ENCODE measurements at regions not wholly inside any gene's neighbourhood (a gene's known extent, or its start where the extent isn't known, plus 50 kb on each side); places are given as distances from the start of the nearest gene placed in this dataset.
"Not testable (repeated sequence)": the region's sequence is repeated elsewhere in the genome, so short reads cannot be mapped to it uniquely, and the experiment has no call there.

DNA sequence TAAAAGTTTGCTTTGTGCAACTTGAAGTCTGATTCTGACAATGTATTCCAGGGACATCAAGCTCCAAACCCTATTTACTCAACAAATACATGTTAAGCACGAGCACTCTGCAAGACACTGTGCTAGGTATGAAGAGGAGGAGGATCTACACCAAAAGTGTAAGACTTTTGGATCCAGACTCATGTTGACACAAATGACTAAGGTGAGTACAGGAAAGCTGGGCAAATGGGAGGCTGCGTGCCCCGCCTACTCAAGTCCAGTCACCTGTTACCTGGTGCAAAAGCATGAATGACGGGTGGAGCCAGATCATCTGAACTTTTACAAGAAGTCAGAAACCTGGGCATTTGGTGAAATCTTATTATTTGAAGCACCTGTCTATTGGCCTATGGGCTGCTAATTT, 120.7 kb downstream of the ABCC12 start:
- TF ChIP-seq, protein P1, sequence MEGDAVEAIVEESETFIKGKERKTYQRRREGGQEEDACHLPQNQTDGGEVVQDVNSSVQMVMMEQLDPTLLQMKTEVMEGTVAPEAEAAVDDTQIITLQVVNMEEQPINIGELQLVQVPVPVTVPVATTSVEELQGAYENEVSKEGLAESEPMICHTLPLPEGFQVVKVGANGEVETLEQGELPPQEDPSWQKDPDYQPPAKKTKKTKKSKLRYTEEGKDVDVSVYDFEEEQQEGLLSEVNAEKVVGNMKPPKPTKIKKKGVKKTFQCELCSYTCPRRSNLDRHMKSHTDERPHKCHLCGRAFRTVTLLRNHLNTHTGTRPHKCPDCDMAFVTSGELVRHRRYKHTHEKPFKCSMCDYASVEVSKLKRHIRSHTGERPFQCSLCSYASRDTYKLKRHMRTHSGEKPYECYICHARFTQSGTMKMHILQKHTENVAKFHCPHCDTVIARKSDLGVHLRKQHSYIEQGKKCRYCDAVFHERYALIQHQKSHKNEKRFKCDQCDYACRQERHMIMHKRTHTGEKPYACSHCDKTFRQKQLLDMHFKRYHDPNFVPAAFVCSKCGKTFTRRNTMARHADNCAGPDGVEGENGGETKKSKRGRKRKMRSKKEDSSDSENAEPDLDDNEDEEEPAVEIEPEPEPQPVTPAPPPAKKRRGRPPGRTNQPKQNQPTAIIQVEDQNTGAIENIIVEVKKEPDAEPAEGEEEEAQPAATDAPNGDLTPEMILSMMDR (IDR thresholded peaks at IDR 0.05; ENCODE audit: borderline replicate concordance, control extremely low read depth, extremely low read depth, insufficient read depth, missing control alignments): no peak
- in situ Hi-C loops (cut with MboI; ENCODE audit: low sequenced_read_pairs, unreplicated experiment): no loop called here
- no peak for DNase-seq (ENCODE audit: low spot score)

DNA sequence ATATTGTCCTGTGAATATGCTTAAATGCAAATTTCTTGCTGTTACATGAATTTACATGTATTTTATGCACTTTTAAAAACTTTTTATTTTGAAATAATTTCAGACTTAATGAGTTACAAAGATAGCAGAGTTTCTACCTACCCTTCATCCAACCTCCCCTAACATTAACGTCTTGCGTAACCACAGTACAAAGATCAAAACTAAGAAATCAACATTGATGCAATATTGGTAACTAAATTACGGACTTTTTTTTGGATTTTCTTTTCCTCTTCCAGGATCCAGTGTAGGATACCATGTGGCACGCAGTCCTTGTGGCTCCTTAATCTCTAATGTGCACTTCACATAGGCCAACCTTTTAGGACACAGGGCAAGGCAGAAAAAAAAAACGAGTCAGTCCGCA, 124.9 kb downstream of the ABCC12 start:
- DNase-seq (ENCODE audit: low spot score): no peak
- TF ChIP-seq, protein P1 (IDR thresholded peaks at IDR 0.05; ENCODE audit: borderline replicate concordance, control extremely low read depth, extremely low read depth, insufficient read depth, missing control alignments): no peak
- in situ Hi-C loops (cut with MboI; ENCODE audit: low sequenced_read_pairs, unreplicated experiment): no loop called here

DNA sequence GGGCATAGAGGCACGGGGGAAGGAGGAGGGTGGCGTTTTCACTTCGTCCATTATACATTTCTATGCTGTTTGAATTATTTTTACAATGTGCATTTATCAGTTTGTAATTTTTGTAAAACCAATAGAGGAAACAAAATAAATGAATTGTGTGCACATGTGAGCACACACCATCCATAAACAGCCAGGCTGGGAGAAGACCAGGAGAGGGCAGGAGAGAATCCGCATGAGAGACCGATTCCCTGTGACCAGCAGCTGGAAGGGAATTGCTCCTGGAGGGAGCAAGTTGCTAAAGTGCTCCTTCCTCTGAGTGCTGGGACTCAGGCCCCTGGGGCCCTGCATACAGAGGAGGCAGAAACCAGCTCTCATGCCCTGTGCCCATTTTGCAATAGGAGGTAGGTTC, 126.0 kb downstream of the ABCC12 start:
- DNase-seq (ENCODE audit: low spot score): no peak
- TF ChIP-seq, protein P1 (IDR thresholded peaks at IDR 0.05; ENCODE audit: borderline replicate concordance, control extremely low read depth, extremely low read depth, insufficient read depth, missing control alignments): no peak
- in situ Hi-C loops (cut with MboI; ENCODE audit: low sequenced_read_pairs, unreplicated experiment): no loop called here

DNA sequence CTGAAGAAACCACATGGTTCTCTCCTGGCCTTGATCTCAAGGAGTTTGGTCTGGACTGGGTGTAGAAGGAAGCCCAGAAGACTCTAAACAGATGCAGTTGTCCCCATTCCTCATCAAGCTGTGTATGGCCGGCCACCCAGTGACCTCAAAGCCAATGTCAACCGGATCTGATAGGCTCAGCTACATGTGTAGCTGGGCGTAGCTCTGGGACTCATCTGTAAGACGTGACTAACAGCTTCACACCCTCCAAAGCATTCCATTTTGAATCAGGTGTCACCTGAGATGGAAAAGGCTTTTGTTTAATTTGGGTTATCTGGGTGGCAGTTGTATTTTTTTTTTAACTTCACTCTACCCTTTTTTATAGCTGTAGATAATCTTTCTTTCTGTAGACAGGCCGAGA, 130.4 kb downstream of the ABCC12 start:
- DNase-seq (ENCODE audit: low spot score): no peak
- in situ Hi-C loops (cut with MboI; ENCODE audit: low sequenced_read_pairs, unreplicated experiment): no loop called here
- TF ChIP-seq, protein P1 (IDR thresholded peaks at IDR 0.05; ENCODE audit: borderline replicate concordance, control extremely low read depth, extremely low read depth, insufficient read depth, missing control alignments): no peak

DNA sequence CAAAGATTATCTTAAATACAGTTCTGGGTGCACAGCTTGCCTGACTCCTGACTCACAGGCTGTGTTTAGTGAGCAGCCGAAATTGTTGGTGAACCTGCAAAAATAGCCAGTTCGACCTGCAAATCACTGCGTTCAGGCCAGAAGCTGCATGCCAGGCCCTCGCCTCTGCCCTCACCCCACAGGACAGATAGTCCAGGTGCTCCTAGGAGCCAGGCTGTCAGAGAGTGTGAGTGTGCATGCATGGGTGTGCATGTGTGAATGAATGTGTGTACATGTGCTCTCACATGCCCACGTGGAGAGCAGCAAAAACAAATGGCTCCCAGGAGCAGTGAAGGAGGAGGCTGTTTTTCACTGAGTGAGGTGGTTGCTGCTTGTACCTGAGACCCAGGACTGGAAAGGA, 131.8 kb downstream of the ABCC12 start:
- TF ChIP-seq, protein P1 (IDR thresholded peaks at IDR 0.05; ENCODE audit: borderline replicate concordance, control extremely low read depth, extremely low read depth, insufficient read depth, missing control alignments): no peak
- DNase-seq (ENCODE audit: low spot score): no peak
- in situ Hi-C loops (cut with MboI; ENCODE audit: low sequenced_read_pairs, unreplicated experiment): no loop called here

DNA sequence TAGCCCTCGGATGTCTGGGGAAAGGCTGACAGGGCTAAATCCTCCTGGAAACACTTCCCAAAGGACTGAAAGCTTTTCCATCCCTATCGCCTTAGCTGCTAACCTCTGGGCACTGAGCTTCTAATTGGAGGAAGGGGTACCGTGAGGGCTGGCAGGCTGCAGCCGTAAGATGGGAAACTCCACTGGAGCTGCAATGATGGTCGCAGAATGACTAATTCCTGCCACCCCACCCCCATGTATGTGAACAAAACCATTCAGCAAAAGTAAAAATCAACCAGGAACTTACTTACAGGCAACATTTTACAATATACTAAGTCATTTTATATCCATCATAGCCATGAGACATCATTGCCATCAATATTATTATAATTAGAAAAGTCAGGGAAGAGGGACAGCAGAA, 133.3 kb downstream of the ABCC12 start:
- DNase-seq (ENCODE audit: low spot score): peak; percentile 42

DNA sequence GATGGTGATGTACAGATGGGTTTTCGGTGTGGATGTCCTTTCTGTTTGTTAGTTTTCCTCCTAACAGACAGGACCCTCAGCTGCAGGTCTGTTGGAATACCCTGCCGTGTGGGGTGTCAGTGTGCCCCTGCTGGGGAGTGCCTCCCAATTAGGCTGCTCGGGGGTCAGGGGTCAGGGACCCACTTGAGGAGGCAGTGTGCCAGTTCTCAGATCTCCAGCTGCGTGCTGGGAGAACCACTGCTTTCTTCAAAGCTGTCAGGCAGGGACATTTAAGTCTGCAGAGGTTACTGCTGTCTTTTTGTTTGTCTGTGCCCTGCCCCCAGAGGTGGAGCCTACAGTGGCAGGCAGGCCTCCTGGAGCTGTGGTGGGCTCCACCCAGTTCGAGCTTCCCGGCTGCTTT, 135.2 kb downstream of the ABCC12 start:
- DNase-seq (ENCODE audit: low spot score); in situ Hi-C loops (cut with MboI; ENCODE audit: low sequenced_read_pairs, unreplicated experiment): not testable (repeated sequence)

More for the DNA sequence above, 133.3 kb downstream of the ABCC12 start:
- TF ChIP-seq, protein P1 (IDR thresholded peaks at IDR 0.05; ENCODE audit: borderline replicate concordance, control extremely low read depth, extremely low read depth, insufficient read depth, missing control alignments): no peak
- in situ Hi-C loops (cut with MboI; ENCODE audit: low sequenced_read_pairs, unreplicated experiment): no loop called here
